GM19193 (cell line): ENCODE measurements at regions not wholly inside any gene's neighbourhood (a gene's known extent, or its start where the extent isn't known, plus 50 kb on each side); places are given as distances from the start of the nearest gene placed in this dataset.

Experiments used
- POLR2A ChIP-seq: IDR thresholded peaks from 4 replicates; pipeline ENCODE4 v1.6.1; 2011; ENCODE audit not compliant: insufficient read depth, insufficient read length; ENCODE audit errors: extremely low read depth

DNA sequence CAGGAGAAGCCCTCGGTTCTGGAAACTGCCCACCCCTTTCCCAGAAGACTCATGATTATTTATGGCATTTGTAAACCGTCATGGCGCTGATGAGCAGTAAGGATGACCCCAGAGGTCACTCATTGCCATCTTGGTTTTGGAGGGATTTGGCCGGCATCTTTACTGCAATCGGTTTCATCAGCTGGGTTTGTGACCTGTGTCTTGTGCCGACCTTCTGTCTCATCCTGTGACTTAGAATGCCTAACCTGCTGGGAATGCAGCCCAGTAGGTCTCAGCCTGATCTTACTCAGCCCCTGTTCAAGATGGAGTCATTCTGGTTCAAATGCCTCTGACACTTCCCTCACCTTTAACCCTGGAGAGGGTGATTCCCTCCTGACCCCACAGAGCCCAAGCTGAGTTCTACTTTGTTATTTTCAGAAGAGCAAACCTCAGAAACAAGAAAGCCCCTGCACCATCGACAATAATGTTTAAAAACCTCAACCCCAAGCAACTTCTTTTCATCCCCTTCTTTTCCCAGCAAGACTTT lies 105.5 kb upstream of the SFSWAP start:
- TF ChIP-seq POLR2A = no peak

DNA sequence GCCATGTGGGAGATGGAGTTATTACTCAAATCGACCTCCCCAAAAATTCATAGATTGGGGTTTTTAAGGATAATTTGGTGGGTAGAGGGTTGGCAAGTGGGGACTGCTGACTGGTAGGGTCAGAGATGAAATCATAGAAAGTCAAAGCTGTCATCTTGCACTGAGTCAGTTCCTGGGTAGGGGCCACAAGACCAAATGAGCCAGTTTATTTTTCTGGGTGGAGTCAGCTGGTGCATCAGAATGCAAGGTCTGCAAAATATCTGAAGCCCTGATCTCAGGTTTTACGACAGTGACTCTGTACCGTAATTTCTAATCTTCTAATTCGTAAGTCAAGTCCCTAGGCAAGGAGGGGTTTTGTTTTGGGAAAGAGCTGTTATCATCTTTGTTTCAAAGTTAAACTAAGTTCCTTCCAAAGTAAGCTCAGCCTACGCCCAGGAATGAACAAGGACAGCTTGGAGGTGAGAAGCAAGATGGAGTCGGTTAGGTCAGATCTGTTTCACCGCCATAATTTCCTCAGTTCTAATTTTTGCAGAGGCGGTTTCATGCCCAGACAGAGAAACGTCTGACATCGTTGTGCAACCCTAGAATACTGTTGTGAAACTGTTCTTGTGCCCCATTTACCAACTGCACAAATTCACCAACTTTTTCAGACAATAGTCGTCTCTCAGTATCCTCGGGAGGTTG lies 104.5 kb upstream of the SFSWAP start:
- TF ChIP-seq POLR2A = no peak

DNA sequence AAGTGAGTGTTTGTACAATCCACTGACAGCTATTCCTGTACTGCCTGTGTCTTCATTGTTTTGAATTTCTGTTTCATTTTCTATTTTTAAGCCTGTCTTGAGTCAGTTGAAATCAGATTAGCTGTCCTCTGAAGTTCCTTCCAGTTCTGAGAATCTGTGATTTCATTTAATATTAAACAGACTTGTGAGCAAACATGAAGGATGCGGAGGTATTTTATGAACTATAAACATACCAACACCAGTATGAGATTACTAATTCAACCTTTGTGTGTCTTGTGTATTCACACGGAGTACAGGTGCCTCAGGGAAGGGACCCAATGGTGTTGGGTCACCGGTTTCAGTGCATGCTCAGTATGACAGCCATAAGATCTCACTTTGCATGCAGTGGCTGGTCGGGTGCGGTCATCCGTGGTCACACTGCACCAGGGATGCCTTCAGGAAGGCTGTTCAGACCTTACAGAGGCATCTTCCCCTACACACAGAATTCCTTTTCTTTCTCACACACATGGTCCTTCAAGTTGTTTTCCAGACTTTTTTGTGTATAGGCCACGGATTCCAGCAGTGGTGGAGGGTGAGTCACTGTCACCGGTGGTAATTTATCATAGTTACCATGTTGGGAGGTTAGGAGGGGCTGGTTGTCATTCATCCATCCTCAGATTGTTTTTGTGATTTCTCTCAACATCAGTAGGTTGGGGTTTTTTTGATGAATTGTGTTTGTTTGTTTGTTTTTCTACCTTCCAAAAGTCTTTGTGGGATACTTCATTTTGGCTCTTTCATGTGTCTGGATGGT lies 103.0 kb upstream of the SFSWAP start:
- peak; percentile 52 for TF ChIP-seq POLR2A

DNA sequence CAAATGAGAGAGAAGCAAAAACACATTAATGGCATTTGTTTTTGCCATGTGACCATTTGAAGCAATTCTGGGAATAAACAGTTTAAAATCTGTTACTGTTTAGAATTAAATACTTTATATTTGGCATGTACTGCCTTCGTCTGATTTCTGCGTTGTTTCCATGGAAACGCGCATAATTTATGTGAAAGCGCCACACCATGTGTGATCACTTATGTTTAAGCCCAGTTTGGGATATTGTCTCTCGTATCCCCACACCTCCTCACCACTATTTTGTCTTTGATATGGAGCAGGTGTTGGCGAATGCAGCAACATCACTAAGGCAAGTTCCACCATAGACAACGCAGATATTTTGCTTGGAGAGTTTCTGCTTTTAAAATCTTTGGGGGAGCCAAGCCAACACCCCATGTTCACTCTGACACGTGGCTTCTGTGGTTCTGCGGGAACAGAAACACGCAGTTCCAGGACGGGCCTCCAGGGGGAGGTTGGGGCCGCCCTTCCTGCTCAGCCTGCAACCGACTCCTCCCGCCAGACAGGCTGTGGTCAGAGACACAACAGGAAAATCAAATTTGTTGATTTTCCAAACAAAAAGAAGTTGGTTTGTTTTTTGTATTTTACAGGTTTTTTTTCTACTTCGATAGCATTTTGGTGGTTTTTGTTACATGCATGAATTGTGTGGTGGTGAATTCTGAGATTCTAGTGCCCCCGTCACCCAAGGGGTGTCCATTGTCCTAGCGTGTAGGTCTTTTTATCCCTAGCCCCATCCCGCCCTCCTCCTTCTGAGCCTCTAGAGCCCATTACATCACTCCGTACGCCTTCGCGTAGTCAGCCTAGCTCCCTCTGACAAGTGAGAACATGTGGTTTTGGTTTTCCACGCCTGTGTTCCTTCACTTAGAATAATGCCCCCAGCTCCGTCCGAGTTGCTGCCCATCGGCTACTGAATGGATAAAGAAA lies 101.9 kb upstream of the SFSWAP start:
- no peak for TF ChIP-seq POLR2A

DNA sequence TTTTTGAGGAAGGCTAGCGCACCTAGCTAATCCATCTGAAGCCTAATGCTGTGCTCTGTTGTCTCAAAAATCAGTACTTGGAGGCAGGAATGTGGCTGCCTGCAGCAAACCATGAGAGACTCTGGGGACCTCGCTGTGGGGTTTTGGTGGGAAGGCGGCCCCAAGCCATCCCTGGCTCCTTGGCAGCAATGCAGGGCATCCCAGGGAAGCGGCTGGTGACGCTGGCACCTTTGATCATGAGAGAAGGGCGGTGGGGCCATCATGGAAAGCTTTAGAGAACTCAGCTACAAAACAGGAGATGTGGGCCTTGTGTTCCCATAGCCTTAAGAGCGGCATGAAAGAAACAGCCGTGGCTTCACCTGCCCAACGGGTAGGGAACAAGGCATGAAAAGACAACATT lies 101.1 kb upstream of the SFSWAP start:
- no peak for TF ChIP-seq POLR2A

DNA sequence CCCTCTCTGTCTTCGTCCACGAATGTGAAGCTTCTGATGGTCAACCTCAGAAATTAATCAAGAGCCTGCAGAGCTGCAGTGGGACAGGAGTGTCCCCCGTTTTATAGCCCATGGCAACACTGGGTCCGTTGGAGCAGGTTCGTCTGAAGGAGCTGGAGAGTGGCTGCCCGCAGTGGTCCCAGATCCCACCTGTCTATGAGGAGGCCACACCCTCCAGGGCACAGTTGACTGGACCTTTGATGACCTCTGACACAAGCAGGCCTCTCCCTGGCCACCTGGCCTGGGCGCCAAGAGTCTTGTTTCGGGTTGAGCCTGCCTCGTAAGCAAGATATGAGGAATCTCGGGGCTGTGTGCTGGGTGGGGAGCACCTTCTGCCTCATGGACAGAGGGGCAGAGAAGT lies 100.7 kb upstream of the SFSWAP start:
- no peak for TF ChIP-seq POLR2A

DNA sequence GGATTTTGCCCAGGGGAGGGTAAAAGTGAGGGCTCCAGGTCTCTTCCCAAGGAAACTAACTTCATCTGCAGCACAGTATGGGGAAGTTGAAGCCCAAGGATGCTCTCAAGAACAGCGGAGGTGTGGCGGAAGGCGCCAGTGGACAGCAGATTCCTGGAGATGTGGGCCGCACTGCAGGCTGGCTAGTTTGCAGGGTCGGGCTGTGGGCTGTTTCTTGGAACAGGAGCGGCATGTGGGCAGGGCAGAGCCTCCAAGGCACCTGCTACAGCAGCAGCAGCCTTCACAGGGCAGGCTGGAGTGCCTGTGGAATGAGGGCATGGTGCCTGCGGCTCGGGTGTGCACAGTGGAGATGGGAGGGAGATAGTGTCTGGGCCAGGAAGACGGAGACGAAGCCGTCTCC lies 100.0 kb upstream of the SFSWAP start:
- no peak for TF ChIP-seq POLR2A

DNA sequence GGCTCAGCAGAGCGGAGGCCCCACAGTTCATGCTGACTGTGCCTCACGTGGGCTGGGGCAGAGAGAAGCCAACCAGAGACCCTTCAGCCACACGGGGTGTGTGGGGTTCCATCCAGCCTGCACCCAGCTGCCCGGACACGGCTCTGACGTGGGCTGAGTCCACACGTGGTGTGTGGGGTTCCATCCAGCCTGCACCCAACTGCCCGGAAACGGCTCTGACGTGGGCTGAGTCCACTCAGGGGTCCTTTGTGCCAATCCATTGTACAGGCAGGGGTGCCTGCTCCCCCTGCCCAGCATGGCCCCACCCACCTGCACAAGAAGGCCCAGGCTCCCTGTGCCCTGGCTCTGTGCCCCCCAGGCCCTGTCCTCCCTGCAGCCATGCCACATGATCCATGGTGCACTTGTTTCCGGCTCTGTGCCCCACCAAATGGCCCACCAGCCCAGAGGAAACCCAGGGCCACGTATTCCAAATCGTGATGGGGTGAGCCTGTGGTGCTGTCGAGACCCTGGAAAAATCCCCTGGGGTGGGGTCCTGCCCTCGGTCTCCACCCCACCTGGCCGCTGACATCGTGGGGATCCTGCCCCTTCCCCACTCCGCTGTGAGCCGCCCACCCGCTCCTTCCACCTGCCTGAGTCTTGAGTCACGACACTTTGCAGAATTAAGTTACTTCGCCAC lies 99.3 kb upstream of the SFSWAP start:
- TF ChIP-seq POLR2A = no peak

DNA sequence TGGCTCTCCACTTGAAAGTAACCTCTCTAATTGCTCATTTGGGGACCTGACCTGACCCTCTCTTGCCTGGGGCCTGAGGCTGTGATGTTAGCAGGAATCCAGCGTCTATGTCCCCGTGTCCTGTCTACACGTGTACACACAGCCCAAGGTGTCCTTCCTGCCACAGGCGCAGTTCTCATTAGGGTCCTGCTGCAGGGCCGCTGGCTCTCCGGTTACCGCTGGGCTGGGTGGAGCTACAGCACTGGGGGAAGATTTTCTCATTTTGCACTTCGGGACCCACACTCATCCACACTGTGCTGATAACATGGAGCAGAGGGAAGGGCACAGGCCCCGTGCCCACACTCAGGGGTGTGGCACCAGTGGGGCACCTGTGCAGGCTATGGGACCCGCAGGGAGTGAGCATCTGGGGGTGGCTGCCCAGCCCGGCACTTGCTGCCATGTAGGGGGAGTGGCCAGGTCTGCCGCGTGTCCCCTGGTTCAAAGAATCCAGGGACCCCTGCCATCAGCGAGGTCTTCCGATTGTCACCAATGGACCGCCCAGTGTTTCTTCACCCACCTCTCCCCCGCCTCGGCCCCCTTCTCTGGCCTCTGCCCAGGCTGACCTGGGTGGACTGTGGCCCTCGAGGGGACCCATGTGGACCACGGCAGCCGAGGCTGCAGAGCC lies 98.7 kb upstream of the SFSWAP start:
- no peak for TF ChIP-seq POLR2A

DNA sequence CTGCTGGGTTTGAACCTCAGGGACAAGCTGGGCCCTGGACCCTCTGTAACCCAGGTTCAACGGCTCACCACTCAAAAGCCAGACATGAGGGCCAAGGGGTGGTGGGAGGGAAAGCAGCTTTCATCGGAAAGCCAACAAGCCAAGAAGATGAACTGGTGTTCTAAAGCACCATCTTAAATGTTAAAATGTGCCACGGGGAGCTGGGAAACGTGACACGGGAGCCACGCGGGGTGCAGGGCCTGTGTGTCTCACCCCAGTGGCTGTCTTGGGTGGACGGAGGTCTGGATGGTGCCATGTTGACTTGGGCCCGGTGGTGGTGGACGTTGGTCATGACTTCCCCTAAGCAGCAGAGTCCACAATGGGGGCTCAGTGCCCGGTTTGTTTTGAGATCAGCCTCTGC lies 97.7 kb upstream of the SFSWAP start:
- no peak for TF ChIP-seq POLR2A

DNA sequence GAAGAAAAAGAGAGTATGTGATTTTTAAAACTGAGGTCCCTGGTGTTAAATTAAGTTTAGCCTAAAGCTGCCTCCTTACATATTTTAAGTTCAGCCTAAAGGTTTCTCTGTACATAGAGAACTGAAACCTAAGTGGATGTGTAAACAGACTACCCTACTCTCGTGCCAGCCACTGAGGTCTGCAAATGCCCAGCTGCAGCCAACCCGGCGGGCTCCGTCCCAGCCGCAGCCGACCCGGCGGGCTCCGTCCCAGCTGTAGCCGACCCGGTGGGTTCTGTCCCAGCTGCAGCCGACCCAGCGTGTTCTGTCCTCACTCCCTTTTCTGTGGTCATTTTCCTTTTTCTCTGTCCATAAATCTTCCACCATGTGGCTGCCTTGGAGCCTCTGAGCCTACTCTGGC lies 97.2 kb upstream of the SFSWAP start:
- no peak for TF ChIP-seq POLR2A

DNA sequence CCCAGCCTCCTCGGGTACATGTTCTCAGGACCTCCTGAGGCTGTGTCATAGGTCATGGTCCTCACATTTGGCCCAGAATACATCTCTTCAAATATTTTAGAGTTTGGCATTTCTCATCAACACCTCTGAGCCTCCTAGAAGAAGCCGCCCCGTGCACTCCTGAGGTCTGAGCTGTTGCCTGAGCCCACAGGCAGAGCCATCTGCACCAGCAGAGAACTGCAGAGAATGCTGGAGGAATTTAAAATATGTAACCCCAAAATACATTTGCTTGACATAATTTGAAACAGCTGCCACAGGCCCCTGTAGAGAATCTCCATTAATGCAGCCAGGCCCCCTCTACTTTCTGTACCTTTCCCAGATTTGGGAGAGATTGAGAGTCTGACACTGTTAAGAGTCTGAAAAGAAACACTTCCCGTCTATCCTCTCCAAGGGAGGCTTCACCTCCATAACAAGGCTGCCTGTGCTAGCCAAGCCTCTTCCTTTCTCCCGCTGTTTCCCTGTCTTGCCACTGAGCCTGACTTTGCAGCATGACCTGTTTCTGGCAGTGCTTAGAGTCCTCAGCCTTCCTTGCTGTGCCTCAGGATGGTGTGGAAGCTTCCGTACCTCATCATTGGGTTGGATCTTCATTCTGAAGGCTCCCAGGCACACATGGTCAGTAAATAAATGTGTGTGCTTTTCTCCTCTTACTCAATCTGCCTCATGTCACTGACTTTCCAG lies 95.4 kb upstream of the SFSWAP start:
- no peak for TF ChIP-seq POLR2A

DNA sequence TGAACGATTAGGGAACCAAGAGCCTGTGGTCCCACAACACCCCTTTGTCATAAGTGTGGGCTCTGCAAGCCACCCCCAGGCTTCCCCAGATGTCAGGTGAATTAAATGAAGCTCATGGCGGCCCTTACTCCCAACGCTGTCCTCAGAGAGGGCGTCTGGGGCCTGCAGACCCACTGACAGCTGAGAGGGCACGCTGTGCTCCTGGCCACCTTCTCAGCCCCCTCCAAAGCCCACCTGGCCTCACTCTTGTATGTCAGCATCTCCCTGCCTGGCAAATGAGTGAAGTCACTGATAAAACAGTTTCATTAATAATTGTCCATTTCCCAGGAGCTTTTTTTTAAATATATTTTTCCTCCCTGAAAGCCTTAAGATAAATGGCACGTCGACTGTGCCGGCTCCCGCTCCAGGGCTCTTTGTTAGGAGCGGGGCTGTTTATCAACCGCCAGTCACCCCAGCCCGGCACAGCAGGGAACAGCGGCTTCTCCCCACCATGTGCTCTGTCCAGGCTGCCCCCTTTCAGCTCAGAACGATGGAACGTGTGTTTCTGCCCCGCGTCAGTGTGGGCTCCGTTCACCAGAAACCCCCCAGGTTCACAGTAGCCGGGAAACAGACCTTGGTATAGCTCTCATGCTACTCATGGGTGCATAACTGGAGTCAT lies 94.7 kb upstream of the SFSWAP start:
- TF ChIP-seq POLR2A = no peak
